ENCODE measurements at regions not wholly inside any gene's neighbourhood (a gene's known extent, or its start where the extent isn't known, plus 50 kb on each side); places are given as distances from the start of the nearest gene placed in this dataset.
A peak's percentile ranks its signal among the peaks of the same experiment; 100 is the strongest.
"Not testable (repeated sequence)": the region's sequence is repeated elsewhere in the genome, so short reads cannot be mapped to it uniquely, and the experiment has no call there.

GRCh38 chr15:77916966-77917635, 160.4 kb downstream of the TBC1D2B start:
- not testable (repeated sequence) for H3K9me3 ChIP-seq (ENCODE audit: control insufficient read depth, low read length); H3K14ac ChIP-seq (ENCODE audit: low read length in 2 of 2); H3K4ac ChIP-seq (ENCODE audit: low read depth in 1 of 2, low read length in 2 of 2); H2AK5ac ChIP-seq (ENCODE audit: low read length, severe bottlenecking); H3K4me3 ChIP-seq (ENCODE audit: insufficient read depth in 1 of 2, low read depth in 1 of 2, low read length in 2 of 2); H3K79me1 ChIP-seq (replicated peaks; ENCODE audit: low read length, poor library complexity, severe bottlenecking); H3K4me1 ChIP-seq (ENCODE audit: control insufficient read depth, insufficient read depth, low read depth, low read length); H3K23ac ChIP-seq (ENCODE audit: low read length in 2 of 2); H3K36me3 ChIP-seq (ENCODE audit: control insufficient read depth in 1 of 2, insufficient read depth in 2 of 2, low read depth in 1 of 2, low read length in 2 of 2); H2BK120ac ChIP-seq (ENCODE audit: low read depth, low read length); H2BK15ac ChIP-seq (ENCODE audit: low read depth, poor library complexity, severe bottlenecking); H4K8ac ChIP-seq (ENCODE audit: low read length); H2BK12ac ChIP-seq (ENCODE audit: low read length in 2 of 2); H4K91ac ChIP-seq (ENCODE audit: low read length); DNase-seq; H3K27ac ChIP-seq (ENCODE audit: low read length, poor library complexity, severe bottlenecking); H2AFZ ChIP-seq (ENCODE audit: low read depth, low read length); H2BK5ac ChIP-seq (ENCODE audit: low read depth, low read length, poor library complexity, severe bottlenecking); H3K4me2 ChIP-seq (ENCODE audit: low read length, poor library complexity, severe bottlenecking); H3K18ac ChIP-seq (ENCODE audit: low read depth in 1 of 2, low read length in 2 of 2); H3K9ac ChIP-seq (ENCODE audit: low read length)
- H3K27me3 ChIP-seq (ENCODE audit: control insufficient read depth in 1 of 2, insufficient read depth in 1 of 2, low read length in 2 of 2), result peaks cover 10 to 28% of the 10 kb centered on the region in 2 experiments
- no CpG with 5 or more reads among the region's 11 CpGs for WGBS

DNA sequence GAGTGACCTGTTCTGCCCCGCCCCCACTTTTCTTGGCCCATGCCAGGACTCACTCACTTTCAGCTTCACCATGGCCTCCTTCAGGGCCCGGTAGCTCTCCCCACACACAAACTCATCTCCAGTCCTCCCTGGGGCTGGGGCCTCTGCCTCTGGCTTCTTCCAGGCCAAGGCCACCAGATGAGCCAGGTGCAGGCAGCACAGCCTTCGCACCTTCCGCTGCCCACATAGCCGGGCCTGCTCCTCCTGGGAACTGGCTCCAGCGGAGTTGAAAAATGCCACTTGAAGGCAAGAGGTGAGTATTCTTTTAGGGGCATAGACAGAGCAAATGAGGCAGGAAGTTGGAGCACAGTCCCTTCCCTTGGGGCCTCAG, 161.6 kb downstream of the TBC1D2B start:
- H3K23ac ChIP-seq (ENCODE audit: low read length in 2 of 2); H3K9ac ChIP-seq (ENCODE audit: low read length); H2AK5ac ChIP-seq (ENCODE audit: low read length, severe bottlenecking); H3K4me3 ChIP-seq (ENCODE audit: insufficient read depth in 1 of 2, low read depth in 1 of 2, low read length in 2 of 2); H4K8ac ChIP-seq (ENCODE audit: low read length); H3K36me3 ChIP-seq (ENCODE audit: control insufficient read depth in 1 of 2, insufficient read depth in 2 of 2, low read depth in 1 of 2, low read length in 2 of 2); H3K4me2 ChIP-seq (ENCODE audit: low read length, poor library complexity, severe bottlenecking); H3K79me1 ChIP-seq (replicated peaks; ENCODE audit: low read length, poor library complexity, severe bottlenecking); H3K9me3 ChIP-seq (ENCODE audit: control insufficient read depth, low read length); H3K27ac ChIP-seq (ENCODE audit: low read length, poor library complexity, severe bottlenecking); DNase-seq; H2BK120ac ChIP-seq (ENCODE audit: low read depth, low read length); H3K4ac ChIP-seq (ENCODE audit: low read depth in 1 of 2, low read length in 2 of 2); H3K14ac ChIP-seq (ENCODE audit: low read length in 2 of 2); H2AFZ ChIP-seq (ENCODE audit: low read depth, low read length); H3K4me1 ChIP-seq (ENCODE audit: control insufficient read depth, insufficient read depth, low read depth, low read length); H2BK15ac ChIP-seq (ENCODE audit: low read depth, poor library complexity, severe bottlenecking); H2BK5ac ChIP-seq (ENCODE audit: low read depth, low read length, poor library complexity, severe bottlenecking); H4K91ac ChIP-seq (ENCODE audit: low read length); H2BK12ac ChIP-seq (ENCODE audit: low read length in 2 of 2); H3K18ac ChIP-seq (ENCODE audit: low read depth in 1 of 2, low read length in 2 of 2): not testable (repeated sequence)
- 83% methylated on average over 6 of the region's 6 CpGs for WGBS
- H3K27me3 ChIP-seq (ENCODE audit: control insufficient read depth in 1 of 2, insufficient read depth in 1 of 2, low read length in 2 of 2), result peaks cover 5 to 24% of the 10 kb centered on the region in 2 experiments

- no peak overlapping the region for H3K4me2 ChIP-seq (ENCODE audit: low read length, poor library complexity, severe bottlenecking)
- no peak overlapping the region for H3K27ac ChIP-seq (ENCODE audit: low read length, poor library complexity, severe bottlenecking)
- H3K14ac ChIP-seq (ENCODE audit: low read length in 2 of 2), result peak overlapping the region in 1 of 2 experiments; percentile 28
- H3K4me1 ChIP-seq (ENCODE audit: control insufficient read depth, insufficient read depth, low read depth, low read length), result no peaks in the 10 kb centered on the region
- H2BK120ac ChIP-seq (ENCODE audit: low read depth, low read length), result no peak overlapping the region
- peaks cover 5 to 24% of the 10 kb centered on the region in 2 experiments for H3K27me3 ChIP-seq (ENCODE audit: control insufficient read depth in 1 of 2, insufficient read depth in 1 of 2, low read length in 2 of 2)
- H3K36me3 ChIP-seq (ENCODE audit: control insufficient read depth in 1 of 2, insufficient read depth in 2 of 2, low read depth in 1 of 2, low read length in 2 of 2), result no peaks in the 10 kb centered on the region
- DNase-seq, result no peak
- H3K18ac ChIP-seq (ENCODE audit: low read depth in 1 of 2, low read length in 2 of 2), result no peak overlapping the region
- H3K4ac ChIP-seq (ENCODE audit: low read depth in 1 of 2, low read length in 2 of 2), result no peak overlapping the region
- H4K91ac ChIP-seq (ENCODE audit: low read length), result no peak overlapping the region
- H3K79me1 ChIP-seq (replicated peaks; ENCODE audit: low read length, poor library complexity, severe bottlenecking), result no peaks in the 10 kb centered on the region
- WGBS, result 81% methylated on average over 14 of the region's 19 CpGs
- H2BK5ac ChIP-seq (ENCODE audit: low read depth, low read length, poor library complexity, severe bottlenecking), result no peak overlapping the region
- H4K8ac ChIP-seq (ENCODE audit: low read length), result no peak overlapping the region
- no peaks in the 10 kb centered on the region for H3K9me3 ChIP-seq (ENCODE audit: control insufficient read depth, low read length)
- H2BK15ac ChIP-seq (ENCODE audit: low read depth, poor library complexity, severe bottlenecking), result no peak overlapping the region
- H2AK5ac ChIP-seq (ENCODE audit: low read length, severe bottlenecking), result no peak overlapping the region
- no peak overlapping the region for H2BK12ac ChIP-seq (ENCODE audit: low read length in 2 of 2)
- no peak overlapping the region for H3K23ac ChIP-seq (ENCODE audit: low read length in 2 of 2)
- H3K9ac ChIP-seq (ENCODE audit: low read length), result no peak overlapping the region
- H2AFZ ChIP-seq (ENCODE audit: low read depth, low read length), result no peak overlapping the region
- H3K4me3 ChIP-seq (ENCODE audit: insufficient read depth in 1 of 2, low read depth in 1 of 2, low read length in 2 of 2), result no peak overlapping the region
Observed at GRCh38 chr15:77915261-77915960, 162.1 kb downstream of the TBC1D2B start.

DNA sequence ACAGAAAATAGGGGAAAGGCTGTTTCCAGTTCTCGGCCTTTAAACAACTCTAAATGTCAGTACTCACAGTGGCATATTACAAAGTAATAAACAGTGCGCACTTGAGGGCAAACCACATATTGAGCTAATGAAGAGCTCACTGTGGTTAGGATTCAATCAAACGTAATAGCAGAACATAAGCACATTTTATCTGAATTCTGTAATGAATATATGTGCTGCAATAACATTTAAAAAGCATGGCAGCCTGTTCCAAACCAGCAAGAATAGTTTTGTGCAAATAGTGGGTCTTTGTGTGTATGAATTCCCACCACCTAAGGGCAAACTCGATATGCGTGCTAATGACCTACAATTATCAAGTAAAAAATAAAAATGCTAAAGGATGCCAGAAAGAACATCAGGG, 163.0 kb downstream of the TBC1D2B start:
- DNase-seq; H3K79me1 ChIP-seq (replicated peaks; ENCODE audit: low read length, poor library complexity, severe bottlenecking); H3K18ac ChIP-seq (ENCODE audit: low read depth in 1 of 2, low read length in 2 of 2); H3K14ac ChIP-seq (ENCODE audit: low read length in 2 of 2); H2BK12ac ChIP-seq (ENCODE audit: low read length in 2 of 2); H3K36me3 ChIP-seq (ENCODE audit: control insufficient read depth in 1 of 2, insufficient read depth in 2 of 2, low read depth in 1 of 2, low read length in 2 of 2); H3K4me3 ChIP-seq (ENCODE audit: insufficient read depth in 1 of 2, low read depth in 1 of 2, low read length in 2 of 2); H3K4me2 ChIP-seq (ENCODE audit: low read length, poor library complexity, severe bottlenecking); H4K8ac ChIP-seq (ENCODE audit: low read length); H3K4me1 ChIP-seq (ENCODE audit: control insufficient read depth, insufficient read depth, low read depth, low read length); H4K91ac ChIP-seq (ENCODE audit: low read length); H2BK120ac ChIP-seq (ENCODE audit: low read depth, low read length); H3K9me3 ChIP-seq (ENCODE audit: control insufficient read depth, low read length); H3K9ac ChIP-seq (ENCODE audit: low read length); H2AFZ ChIP-seq (ENCODE audit: low read depth, low read length); H3K4ac ChIP-seq (ENCODE audit: low read depth in 1 of 2, low read length in 2 of 2); H3K27ac ChIP-seq (ENCODE audit: low read length, poor library complexity, severe bottlenecking); H2BK5ac ChIP-seq (ENCODE audit: low read depth, low read length, poor library complexity, severe bottlenecking); H3K23ac ChIP-seq (ENCODE audit: low read length in 2 of 2); H2BK15ac ChIP-seq (ENCODE audit: low read depth, poor library complexity, severe bottlenecking); H2AK5ac ChIP-seq (ENCODE audit: low read length, severe bottlenecking): not testable (repeated sequence)
- WGBS, result no CpG with 5 or more reads among the region's 5 CpGs
- H3K27me3 ChIP-seq (ENCODE audit: control insufficient read depth in 1 of 2, insufficient read depth in 1 of 2, low read length in 2 of 2), result peaks cover 5 to 24% of the 10 kb centered on the region in 2 experiments
